WERI-Rb-1 (cell line): ENCODE measurements at regions not wholly inside any gene's neighbourhood (a gene's known extent, or its start where the extent isn't known, plus 50 kb on each side); places are given as distances from the start of the nearest gene placed in this dataset.
A peak's percentile ranks its signal among the peaks of the same experiment; 100 is the strongest.
"Not testable (repeated sequence)": the region's sequence is repeated elsewhere in the genome, so short reads cannot be mapped to it uniquely, and the experiment has no call there.

Experiments
- DNase-seq: peaks from one replicate; pipeline ENCODE4 v3.0.0-alpha.2; 2020
- H3K27ac ChIP-seq: fragments of 250-450 bp; sonication (Bioruptor Pico); 2 replicates; pipeline ENCODE4 v1.5.1; 2020; ENCODE audit warnings: mild to moderate bottlenecking, moderate library complexity
- H3K27me3 ChIP-seq: fragments of 250-450 bp; sonication (Bioruptor Pico); 2 replicates; pipeline ENCODE4 v1.5.1; 2021; ENCODE audit warnings: mild to moderate bottlenecking, low read depth, moderate library complexity; ENCODE audit not compliant: insufficient read depth, severe bottlenecking
- H3K36me3 ChIP-seq: fragments of 250-450 bp; sonication (Bioruptor Pico); 2 replicates; pipeline ENCODE4 v1.5.1; 2020; ENCODE audit warnings: mild to moderate bottlenecking, moderate library complexity
- H3K4me3 ChIP-seq: 2 replicates; pipeline ENCODE4 v1.5.1; 2011; ENCODE audit warnings: low read depth, mild to moderate bottlenecking, control low read depth, low read length
- H3K9me3 ChIP-seq: fragments of 250-450 bp; sonication (Bioruptor Pico); 2 replicates; pipeline ENCODE4 v1.5.1; 2021; ENCODE audit warnings: mild to moderate bottlenecking, moderate library complexity; ENCODE audit not compliant: severe bottlenecking
- TF ChIP-seq, protein P1 (sequence below): IDR thresholded peaks from 2 replicates; pipeline ENCODE4 v1.5.1; 2011; ENCODE audit warnings: low read depth, mild to moderate bottlenecking, control low read depth, inconsistent platforms, low read length

DNA sequence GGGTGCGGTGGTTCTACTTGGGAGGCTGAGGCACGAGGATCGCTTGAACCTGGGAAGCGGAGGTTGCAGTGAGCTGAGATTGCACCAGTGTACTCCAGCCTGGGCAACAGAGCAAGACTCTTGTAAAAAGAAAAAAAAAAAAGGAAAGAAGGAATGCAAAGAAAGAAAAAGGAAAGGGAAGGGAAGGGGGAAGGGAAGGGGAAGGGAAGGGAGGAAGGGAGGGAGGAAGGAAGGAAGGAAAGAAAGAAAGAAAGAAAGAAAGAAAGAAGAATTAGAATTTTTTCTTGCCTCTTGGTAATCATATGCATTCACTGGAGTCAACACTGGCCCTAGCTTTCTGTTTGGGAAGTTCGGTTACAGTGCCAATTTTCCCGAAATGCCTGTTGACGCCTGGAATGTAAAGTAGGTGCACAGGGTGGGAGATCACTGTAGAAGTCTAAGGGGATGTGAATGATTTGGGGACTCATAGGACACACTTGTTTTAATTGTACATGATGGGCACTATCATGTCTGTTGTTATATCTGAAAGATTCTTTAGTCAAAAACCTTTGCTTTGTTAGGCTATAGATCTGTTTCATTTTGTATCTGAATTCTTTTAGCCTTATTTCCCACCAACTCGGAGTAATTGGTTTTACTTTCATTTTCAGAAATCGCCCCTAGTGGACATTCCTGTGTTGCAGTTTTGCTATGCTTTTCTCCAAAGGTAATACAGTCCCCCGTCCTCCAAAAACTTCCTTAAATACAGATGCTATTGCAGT, 59.8 kb upstream of the MORC3 start:
- TF ChIP-seq, protein P1, sequence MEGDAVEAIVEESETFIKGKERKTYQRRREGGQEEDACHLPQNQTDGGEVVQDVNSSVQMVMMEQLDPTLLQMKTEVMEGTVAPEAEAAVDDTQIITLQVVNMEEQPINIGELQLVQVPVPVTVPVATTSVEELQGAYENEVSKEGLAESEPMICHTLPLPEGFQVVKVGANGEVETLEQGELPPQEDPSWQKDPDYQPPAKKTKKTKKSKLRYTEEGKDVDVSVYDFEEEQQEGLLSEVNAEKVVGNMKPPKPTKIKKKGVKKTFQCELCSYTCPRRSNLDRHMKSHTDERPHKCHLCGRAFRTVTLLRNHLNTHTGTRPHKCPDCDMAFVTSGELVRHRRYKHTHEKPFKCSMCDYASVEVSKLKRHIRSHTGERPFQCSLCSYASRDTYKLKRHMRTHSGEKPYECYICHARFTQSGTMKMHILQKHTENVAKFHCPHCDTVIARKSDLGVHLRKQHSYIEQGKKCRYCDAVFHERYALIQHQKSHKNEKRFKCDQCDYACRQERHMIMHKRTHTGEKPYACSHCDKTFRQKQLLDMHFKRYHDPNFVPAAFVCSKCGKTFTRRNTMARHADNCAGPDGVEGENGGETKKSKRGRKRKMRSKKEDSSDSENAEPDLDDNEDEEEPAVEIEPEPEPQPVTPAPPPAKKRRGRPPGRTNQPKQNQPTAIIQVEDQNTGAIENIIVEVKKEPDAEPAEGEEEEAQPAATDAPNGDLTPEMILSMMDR, result peak; percentile 64
- Histone ChIP-seq H3K27ac (no peak overlapping the region; the same call in 1 of the 2 replicates), H3K4me3 (peak overlapping the region; percentile 29; the same call in 1 of the 2 replicates), H3K9me3 (no peaks in the 10 kb centered on the region), H3K27me3 (no peaks in the 10 kb centered on the region), H3K36me3 (peaks cover 62% of the 10 kb centered on the region)
- no peak for DNase-seq

DNA sequence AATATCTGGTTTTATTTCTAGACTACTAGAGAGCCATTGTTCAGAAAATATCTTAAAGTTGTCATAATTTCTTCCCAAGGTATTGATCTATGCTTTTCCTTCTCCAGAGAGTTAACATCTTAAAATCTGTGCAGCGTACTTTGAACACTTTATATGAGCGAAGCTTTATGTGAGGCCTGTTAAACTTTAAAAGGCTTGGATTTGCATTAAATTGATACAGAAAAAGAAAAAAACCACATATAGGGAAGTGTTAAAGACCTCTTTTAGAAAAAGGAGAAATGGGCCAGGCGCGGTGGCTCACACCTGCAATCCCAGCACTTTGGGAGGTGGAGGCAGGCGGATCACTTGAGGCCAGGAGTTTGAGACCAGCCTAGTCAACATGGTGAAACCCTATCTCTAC, 59.2 kb upstream of the MORC3 start:
- peaks cover 63% of the 10 kb centered on the region for H3K36me3 ChIP-seq
- no peaks in the 10 kb centered on the region for H3K27me3 ChIP-seq
- H3K27ac ChIP-seq, result no peak overlapping the region; the same call in 1 of the 2 replicates
- H3K4me3 ChIP-seq, result no peak overlapping the region
- DNase-seq, result no peak
- H3K9me3 ChIP-seq, result no peaks in the 10 kb centered on the region
- TF ChIP-seq, protein P1, result no peak

DNA sequence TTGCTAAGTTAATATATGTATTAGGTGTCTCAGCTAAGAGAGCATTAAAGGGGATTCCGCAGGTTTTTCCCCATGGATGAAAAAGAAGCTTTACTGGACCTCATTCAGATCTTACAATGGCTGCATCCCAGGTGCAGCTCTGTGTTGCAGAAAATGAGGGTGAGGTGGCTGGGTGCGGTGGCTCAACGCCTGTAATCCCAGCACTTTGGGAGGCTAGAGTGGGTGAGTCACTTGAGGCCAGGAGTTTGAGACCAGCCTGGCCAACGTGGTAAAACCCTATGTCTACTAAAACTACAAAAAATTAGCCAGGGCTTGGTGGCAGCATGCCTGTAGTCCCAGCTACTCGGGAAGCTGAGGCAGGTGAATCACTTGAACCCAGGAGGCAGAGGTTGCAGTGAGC, 58.5 kb upstream of the MORC3 start:
- H3K4me3 ChIP-seq, result no peak overlapping the region
- TF ChIP-seq, protein P1, result no peak
- H3K27ac ChIP-seq, result no peak overlapping the region
- H3K27me3 ChIP-seq, result no peaks in the 10 kb centered on the region
- no peak for DNase-seq
- no peaks in the 10 kb centered on the region for H3K9me3 ChIP-seq
- H3K36me3 ChIP-seq, result peaks cover 60% of the 10 kb centered on the region

DNA sequence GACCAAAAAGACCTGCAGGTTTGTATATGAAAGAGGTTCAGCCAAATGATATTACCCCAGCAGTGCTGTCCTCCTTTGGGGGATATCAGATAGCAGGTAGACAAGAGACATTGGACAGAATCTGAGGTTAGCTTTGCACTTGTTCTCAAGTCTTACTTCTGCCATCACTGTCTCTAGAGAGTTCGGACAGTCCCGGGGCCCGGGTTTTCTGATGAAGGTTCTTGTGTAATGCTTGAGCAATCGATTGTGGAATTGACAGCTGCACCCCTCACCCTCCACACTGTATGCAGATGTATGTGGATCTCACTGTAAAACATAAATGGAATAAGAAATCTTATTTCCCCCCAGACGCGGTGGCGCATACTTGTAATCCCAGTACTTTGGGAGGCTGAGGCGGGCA, 56.2 kb upstream of the MORC3 start:
- H3K27ac ChIP-seq, result no peak overlapping the region
- H3K4me3 ChIP-seq, result no peak overlapping the region
- H3K27me3 ChIP-seq, result no peaks in the 10 kb centered on the region
- TF ChIP-seq, protein P1, result no peak
- peaks cover 55% of the 10 kb centered on the region for H3K36me3 ChIP-seq
- DNase-seq, result no peak
- peaks cover 3% of the 10 kb centered on the region for H3K9me3 ChIP-seq

DNA sequence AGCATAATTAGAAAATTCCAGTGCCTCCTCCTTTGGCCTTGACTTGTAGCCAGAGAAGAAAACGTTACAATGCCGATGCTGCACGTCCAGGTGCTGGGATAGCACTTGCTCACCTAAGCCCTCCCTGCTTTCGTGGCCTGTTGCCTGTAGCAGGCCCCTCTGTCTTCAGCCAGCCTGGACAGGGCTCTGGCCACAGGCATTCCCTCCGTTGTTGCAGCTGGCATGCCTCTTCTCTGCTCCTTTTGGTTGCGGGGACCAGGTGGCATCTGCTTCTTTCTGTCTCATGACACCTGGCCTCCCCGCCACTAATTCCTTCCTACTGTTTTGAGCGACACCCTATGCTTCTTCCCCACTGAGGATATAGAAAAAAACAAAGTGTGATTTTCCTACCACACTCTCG, 54.6 kb upstream of the MORC3 start:
- no peak overlapping the region for H3K4me3 ChIP-seq
- peaks cover 57% of the 10 kb centered on the region for H3K36me3 ChIP-seq
- peaks cover 3% of the 10 kb centered on the region for H3K9me3 ChIP-seq
- H3K27me3 ChIP-seq, result no peaks in the 10 kb centered on the region
- TF ChIP-seq, protein P1, result no peak
- H3K27ac ChIP-seq, result no peak overlapping the region
- no peak for DNase-seq

DNA sequence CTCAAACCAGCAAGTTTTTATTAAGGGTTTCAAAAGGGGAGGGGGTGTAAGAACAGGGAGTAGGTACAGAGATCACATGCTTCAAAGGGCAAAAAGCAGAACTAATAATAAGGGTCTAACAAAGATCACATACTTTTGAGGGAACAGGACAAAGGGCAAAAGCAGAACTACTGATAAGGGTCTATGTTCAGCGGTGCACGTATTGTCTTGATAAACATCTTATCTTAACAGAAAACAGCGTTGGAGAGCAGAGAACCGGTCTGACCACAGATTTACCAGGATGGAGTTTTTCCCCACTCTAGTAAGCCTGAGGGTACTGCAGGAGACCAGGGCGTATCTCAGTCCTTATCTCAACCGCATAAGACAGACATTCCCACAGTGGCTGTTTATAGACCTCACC, 52.2 kb upstream of the MORC3 start:
- not testable (repeated sequence) for DNase-seq, H3K27me3 ChIP-seq, H3K9me3 ChIP-seq, H3K27ac ChIP-seq, H3K4me3 ChIP-seq
- H3K36me3 ChIP-seq, result peaks cover 37% of the 10 kb centered on the region

DNA sequence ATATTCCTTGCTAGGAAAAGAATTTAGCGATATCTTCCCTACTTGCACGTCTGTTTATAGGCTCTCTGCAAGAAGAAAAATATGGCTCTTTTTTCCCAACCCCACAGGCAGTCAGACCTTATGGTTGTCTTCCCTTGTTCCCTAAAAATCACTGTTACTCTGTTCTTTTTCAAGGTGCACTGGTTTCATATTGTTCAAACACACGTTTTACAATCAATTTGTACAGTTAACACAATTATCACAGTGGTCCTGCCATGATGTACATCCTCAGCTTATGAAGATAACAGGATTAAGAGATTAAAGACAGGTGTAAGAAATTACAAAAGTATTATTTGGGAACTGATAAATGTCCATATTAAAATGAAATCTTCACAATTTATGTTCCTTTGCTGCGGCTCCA, 51.7 kb upstream of the MORC3 start:
- not testable (repeated sequence) for H3K27ac ChIP-seq, DNase-seq, H3K4me3 ChIP-seq, H3K27me3 ChIP-seq, H3K9me3 ChIP-seq
- peaks cover 36% of the 10 kb centered on the region for H3K36me3 ChIP-seq
